Epithelial cell of prostate (primary cell): ENCODE measurements at regions not wholly inside any gene's neighbourhood (a gene's known extent, or its start where the extent isn't known, plus 50 kb on each side); places are given as distances from the start of the nearest gene placed in this dataset.
A peak's percentile ranks its signal among the peaks of the same experiment; 100 is the strongest.

Experiments used
- DNase-seq: peaks from one replicate; pipeline ENCODE4 v3.0.0-alpha.2; 2011; ENCODE audit warnings: low read depth, low spot score
- H3K27ac ChIP-seq: fragments of 450-650 bp; 2 replicates; pipeline ENCODE4 v1.5.1; 2017; ENCODE audit warnings: mild to moderate bottlenecking

DNA sequence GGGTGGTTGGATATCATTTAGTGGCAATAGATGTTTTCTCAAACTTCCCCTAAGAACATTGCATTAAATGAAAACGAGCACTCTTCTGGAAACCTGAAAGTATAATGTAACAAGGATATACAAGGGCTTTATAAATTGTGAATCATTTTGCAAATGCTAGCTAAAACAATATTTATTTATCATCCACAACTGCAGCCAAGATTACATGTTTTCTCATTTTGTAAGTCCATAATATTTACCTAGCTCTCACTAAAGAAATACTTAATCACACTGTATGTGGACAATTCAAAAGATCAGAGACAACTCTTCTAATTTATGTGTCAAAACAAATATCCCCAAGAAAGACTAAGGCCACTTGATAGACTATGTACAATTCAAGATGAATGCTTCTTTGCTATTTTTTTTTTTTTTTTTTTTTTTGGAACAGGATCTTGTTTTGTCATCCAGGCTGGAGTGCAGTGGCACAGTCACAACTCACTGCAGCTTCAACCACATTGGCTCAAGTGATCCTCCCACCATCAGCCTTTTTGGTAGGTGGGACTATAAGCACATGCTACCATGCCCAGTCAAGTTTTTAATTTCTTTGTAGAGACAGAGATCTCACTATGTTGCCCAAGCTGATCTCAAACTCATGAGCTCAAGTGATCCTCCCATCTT, 427.7 kb upstream of the THBS1 start:
- no peak for DNase-seq
- no peak overlapping the region for H3K27ac ChIP-seq

DNA sequence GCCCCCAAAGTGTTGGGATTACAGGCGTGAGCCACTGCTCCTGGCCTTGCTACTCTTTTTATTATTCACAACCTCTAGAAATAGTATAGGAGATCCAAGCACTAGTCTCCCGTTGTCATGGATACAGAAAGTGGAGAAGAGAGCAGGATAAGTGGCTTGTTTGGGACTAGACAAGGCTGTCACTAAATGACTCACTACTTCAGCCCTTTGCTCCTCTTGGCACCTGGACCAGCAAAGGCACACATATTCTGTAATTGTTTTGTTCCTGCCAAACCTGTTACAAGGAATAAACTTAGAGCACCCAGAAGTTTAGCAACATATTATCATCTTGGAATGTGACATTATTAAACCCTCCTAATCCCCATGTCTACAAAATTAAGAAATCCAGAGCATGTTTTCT, 427.2 kb upstream of the THBS1 start:
- no peak overlapping the region for H3K27ac ChIP-seq
- no peak for DNase-seq

GRCh38 chr15:39154227-39154638, 426.6 kb upstream of the THBS1 start:
- H3K27ac ChIP-seq: no peak overlapping the region
- no peak for DNase-seq

DNA sequence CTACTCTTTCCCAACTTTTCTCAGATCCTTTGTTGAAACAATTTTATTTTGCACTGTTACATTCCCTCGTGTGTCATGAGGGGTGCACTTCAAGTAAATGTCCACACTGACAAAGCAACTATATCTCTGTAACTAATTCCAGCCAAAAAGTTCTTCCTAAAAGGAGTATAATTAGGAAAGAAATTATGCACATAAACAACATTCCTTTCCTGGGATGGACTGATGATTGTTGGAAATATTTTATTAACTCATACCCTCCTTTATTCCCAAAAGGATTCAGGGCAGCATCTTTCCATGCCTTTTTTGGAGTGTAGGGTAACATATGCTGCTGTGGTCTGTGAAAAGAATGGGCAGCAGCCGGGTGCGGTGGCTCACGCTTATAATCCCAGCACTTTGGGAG, 426.1 kb upstream of the THBS1 start:
- no peak for DNase-seq
- no peak overlapping the region for H3K27ac ChIP-seq

- H3K27ac ChIP-seq: no peak overlapping the region
- no peak for DNase-seq
Measured at GRCh38 chr15:39156166-39156565, 424.7 kb upstream of the THBS1 start.

GRCh38 chr15:39156646-39157250, 424.1 kb upstream of the THBS1 start:
- DNase-seq: no peak
- no peak overlapping the region for H3K27ac ChIP-seq

GRCh38 chr15:39157882-39158281, 423.0 kb upstream of the THBS1 start:
- no peak overlapping the region for H3K27ac ChIP-seq
- DNase-seq: no peak

DNA sequence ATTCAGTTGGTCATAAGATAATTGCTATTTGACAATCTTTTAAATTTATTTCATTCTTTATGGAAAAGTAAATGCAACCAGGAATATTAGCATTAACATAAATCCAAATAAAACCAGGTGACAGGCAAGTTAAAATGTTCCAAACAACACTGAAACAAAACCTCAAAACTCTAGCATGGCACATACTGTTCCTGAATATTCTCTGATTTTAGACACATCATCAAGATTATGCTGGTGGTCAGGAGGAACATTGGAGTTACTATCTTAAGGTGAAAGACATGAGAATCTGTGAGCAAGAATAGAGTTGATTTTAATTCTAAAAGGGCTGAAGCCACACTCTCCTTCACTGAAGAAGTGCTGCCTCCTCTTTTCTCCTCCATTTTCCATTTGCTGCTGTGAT, 421.0 kb upstream of the THBS1 start:
- no peak for DNase-seq

DNA sequence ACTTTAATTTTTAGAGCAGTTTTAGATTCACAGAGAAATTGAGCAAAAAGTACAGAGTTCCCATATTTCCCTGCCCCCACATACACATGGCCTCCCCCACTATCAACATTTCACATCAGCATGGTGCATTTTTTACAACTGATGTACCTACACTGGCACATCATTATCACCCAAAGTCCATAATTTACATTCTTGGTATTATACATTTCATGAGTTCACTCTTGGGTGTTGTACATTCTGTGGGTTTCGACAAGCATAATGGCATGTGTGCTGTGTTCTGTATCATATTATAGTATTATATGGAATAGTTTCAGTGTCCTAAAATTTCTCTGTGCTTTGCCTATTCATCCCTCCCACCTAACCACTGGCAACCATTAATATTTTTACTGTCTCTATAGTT, 419.8 kb upstream of the THBS1 start:
- no peak overlapping the region for H3K27ac ChIP-seq
- DNase-seq: no peak

More for the DNA sequence above, 421.0 kb upstream of the THBS1 start:
- H3K27ac ChIP-seq: no peak overlapping the region

DNA sequence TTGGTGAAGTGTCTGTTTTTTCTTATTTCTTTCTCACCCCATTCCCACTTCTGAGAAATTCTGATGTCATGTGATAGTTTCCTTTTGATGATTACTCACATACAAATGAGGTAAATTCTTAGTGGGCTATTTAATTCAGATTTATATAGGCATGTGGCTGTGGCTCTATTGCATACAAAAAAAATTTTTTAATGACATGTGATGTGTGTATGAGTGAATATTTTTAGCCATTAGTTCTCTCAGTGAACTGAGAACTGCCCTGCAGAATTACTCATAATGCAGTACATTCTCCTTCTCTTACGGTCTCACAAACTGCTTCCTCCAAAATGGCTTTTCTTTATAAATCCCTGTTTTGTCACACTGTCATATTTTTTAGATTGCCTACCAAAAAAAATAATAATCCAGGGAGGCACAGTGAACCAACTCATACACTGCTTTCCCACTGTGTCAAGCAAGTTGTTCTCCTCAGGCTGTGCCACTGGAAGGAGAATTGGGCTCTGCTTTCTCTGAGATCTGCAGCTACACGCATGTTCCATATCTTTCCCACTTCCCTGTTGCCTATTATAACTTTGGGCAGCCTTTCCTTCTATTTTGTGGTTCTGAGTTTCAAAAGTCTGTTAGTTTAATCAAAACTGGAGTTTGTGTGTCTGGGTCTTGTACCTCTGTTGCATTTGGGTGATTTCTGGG, 415.7 kb upstream of the THBS1 start:
- DNase-seq: no peak

DNA sequence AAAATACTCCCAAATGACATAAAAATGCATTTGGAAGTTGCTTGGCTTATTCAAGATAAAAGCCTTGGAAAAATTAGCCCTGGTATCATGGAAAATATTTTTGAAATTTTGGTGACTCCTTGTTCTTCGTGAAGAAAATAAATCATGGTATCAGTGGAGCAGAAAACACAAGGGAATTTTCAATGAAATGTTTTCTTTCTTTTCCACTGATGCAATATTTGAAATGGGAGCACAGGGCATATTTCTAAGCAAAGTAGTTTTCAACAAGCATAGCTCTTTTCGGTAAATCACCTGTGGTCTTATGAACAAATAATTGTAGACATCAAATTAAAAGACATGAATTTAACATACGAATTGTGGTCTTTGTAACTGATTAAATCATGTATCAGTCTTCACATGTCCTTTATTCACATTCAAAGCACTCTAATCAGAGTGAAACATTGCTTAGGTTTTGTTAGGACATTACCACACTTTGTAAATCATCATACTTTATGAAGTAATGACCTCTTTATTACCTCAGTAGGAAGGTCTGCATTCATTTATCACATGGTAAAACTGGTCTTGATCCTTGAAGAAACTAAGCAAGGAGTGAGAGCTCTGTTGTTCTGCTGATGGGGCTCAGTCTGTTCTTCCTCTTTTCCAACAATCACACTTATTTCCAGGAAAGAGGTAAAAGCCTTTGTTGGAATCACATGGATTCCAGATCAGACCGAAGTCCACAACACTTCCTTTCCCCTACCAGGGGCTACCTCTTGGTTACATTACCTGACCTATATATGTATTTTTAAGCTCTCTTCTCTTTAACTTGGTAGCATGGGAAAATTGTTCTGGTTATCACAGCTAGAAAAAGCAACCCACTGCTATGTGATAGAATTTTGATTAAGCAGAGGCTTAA, 413.5 kb upstream of the THBS1 start:
- no peak for DNase-seq
- H3K27ac ChIP-seq: no peak overlapping the region

More for the DNA sequence above, 415.7 kb upstream of the THBS1 start:
- no peak overlapping the region for H3K27ac ChIP-seq

DNA sequence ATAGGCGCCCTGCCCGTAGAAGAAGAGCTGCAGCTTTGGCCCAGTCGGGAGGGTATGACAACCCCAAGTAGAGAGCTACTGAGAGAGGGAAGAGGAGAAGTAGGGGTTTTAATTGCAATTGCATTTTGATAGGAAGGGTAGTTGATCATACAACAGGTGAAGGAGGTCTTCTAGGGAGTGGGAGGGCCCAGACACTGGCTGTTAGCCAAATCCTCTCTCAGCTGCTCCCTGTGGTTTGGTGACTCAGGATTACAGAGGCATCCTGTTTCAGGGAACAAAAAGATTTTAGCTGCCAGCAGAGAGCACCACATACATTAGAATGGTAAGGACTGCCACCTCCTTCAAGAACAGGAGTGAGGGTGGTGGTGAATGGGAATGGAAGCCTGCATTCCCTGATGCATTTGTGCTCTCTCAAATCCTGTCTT, 408.9 kb upstream of the THBS1 start:
- DNase-seq: peak; percentile 90
- peak overlapping the region; percentile 83 for H3K27ac ChIP-seq

GRCh38 chr15:39172380-39173281, 408.2 kb upstream of the THBS1 start:
- no peak for DNase-seq
- peak overlapping the region; percentile 83 for H3K27ac ChIP-seq

DNA sequence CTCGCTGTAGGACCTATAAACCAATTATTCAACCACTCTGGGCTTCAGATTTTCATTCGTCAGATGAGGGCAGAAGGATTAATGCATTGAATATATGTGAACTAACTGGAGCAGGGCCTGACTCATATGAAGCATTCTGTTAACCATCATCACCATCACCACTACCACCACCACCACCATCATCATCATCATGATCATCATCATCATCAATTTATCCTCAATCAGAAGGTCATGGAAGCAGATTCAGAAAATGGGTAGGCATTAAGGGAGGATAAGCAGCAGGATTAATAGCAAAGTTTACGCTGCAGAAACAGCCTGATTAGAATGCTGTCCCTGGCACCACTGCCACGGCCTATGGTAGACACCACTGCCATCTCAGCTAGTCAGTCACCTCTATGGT, 407.5 kb upstream of the THBS1 start:
- DNase-seq: no peak
- peak overlapping the region; percentile 83 for H3K27ac ChIP-seq

- no peak for DNase-seq
- no peak overlapping the region for H3K27ac ChIP-seq
Measured at GRCh38 chr15:39174332-39174731, 406.5 kb upstream of the THBS1 start.

- H3K27ac ChIP-seq: peak overlapping the region; percentile 91
- DNase-seq: no peak
Measured at GRCh38 chr15:39176030-39176429, 404.8 kb upstream of the THBS1 start.

- peak overlapping the region; percentile 91 for H3K27ac ChIP-seq
Measured at GRCh38 chr15:39177561-39177960, 403.3 kb upstream of the THBS1 start.

GRCh38 chr15:39180030-39180429, 400.8 kb upstream of the THBS1 start:
- DNase-seq: no peak
- peak overlapping the region; percentile 8 for H3K27ac ChIP-seq

More at GRCh38 chr15:39177561-39177960, 403.3 kb upstream of the THBS1 start:
- DNase-seq: peak; percentile 99

DNA sequence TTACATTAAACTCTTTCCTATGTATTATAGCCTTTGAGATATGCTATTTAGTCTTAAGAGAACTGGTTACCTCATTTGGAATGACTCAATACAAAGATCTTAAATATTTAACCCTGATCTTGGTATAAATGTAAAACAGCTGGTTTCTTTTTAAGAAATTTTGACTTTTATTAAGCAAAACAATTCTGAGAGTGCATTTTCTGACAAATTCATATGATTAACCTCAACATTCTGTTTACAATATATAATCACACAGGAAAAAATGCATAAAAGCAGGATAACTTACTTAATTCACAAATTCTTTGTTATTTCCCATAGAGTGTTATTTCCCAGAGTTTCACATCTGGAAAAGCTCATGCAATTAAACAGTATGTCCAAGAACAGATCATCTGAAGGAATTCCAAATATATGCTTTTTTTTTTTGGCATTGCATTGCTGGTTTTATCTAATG, 400.4 kb upstream of the THBS1 start:
- H3K27ac ChIP-seq: peak overlapping the region; percentile 71
- DNase-seq: no peak
